Loucy (cell line): ENCODE measurements at regions not wholly inside any gene's neighbourhood (a gene's known extent, or its start where the extent isn't known, plus 50 kb on each side); places are given as distances from the start of the nearest gene placed in this dataset.

Experiments used
- H2AFZ ChIP-seq: fragments of 200-600 bp; sonication (generic); 2 replicates; pipeline ENCODE4 v1.6.0; 2016; ENCODE audit warnings: antibody characterized with exemption, mild to moderate bottlenecking, low read length, moderate library complexity
- H3F3A ChIP-seq: fragments of 200-600 bp; 2 replicates; pipeline ENCODE4 v1.6.0; 2016; ENCODE audit warnings: antibody characterized with exemption, low read depth, mild to moderate bottlenecking
- H3K27me3 ChIP-seq: fragments of 200-600 bp; sonication (generic); 2 replicates; pipeline ENCODE4 v1.6.1; 2014; ENCODE audit warnings: low read length, mild to moderate bottlenecking; ENCODE audit not compliant: insufficient read depth, poor library complexity, severe bottlenecking
- H3K36me3 ChIP-seq: fragments of 200-600 bp; sonication (generic); 2 replicates; pipeline ENCODE4 v1.6.1; 2016; ENCODE audit warnings: low read length; ENCODE audit not compliant: insufficient read depth
- H3K4me1 ChIP-seq: fragments of 200-600 bp; sonication (generic); 2 replicates; pipeline ENCODE4 v1.5.1; 2014; ENCODE audit warnings: low read length, mild to moderate bottlenecking; ENCODE audit not compliant: insufficient read depth, poor library complexity, severe bottlenecking
- H3K4me2 ChIP-seq: fragments of 200-600 bp; sonication (generic); 2 replicates; pipeline ENCODE4 v1.6.0; 2014; ENCODE audit warnings: antibody characterized with exemption, low read length, low read depth, mild to moderate bottlenecking; ENCODE audit not compliant: poor library complexity, severe bottlenecking
- H3K4me3 ChIP-seq: fragments of 200-600 bp; sonication (generic); 2 replicates; pipeline ENCODE4 v1.5.1; 2014; ENCODE audit warnings: low read length, mild to moderate bottlenecking, mixed read lengths; ENCODE audit not compliant: poor library complexity, severe bottlenecking
- H3K79me2 ChIP-seq: fragments of 200-600 bp; sonication (generic); 2 replicates; pipeline ENCODE4 v1.6.1; 2014; ENCODE audit warnings: low read length; ENCODE audit not compliant: insufficient read depth
- H3K9ac ChIP-seq: fragments of 200-600 bp; sonication (generic); 2 replicates; pipeline ENCODE4 v1.6.0; 2014; ENCODE audit warnings: mild to moderate bottlenecking, low read depth, low read length, moderate library complexity; ENCODE audit not compliant: poor library complexity, severe bottlenecking
- H3K9me2 ChIP-seq: fragments of 200-600 bp; sonication (generic); replicated peaks from 2 replicates; pipeline ENCODE4 v1.6.1; 2016; ENCODE audit warnings: low read depth, low read length, mixed read lengths
- H3K9me3 ChIP-seq: fragments of 200-600 bp; sonication (generic); 2 replicates; pipeline ENCODE4 v1.6.1; 2014; ENCODE audit warnings: mild to moderate bottlenecking, antibody characterized with exemption, low read length, low read depth; ENCODE audit not compliant: insufficient read depth
- H4K20me1 ChIP-seq: fragments of 200-600 bp; sonication (generic); 2 replicates; pipeline ENCODE4 v1.6.0; 2014; ENCODE audit warnings: antibody characterized with exemption, low read length, mild to moderate bottlenecking; ENCODE audit not compliant: insufficient read depth, poor library complexity, severe bottlenecking
- EZH2phosphoT487 ChIP-seq: fragments of 200-600 bp; IDR thresholded peaks from 2 replicates; pipeline ENCODE4 v1.6.1; 2018; ENCODE audit warnings: antibody characterized with exemption, mild to moderate bottlenecking, moderate library complexity, borderline replicate concordance
- TF ChIP-seq, protein P1 (sequence below): fragments of 200-600 bp; sonication (generic); conservative IDR thresholded peaks from 2 replicates; pipeline ENCODE4 v1.5.1; 2014; ENCODE audit warnings: mild to moderate bottlenecking, antibody characterized with exemption, low read length

- Histone ChIP-seq H3K4me3 (no peak overlapping the region), H3K9me2 (no peaks in the 10 kb centered on the region), H3K27me3 (no peaks in the 10 kb centered on the region), H3K4me2 (no peak overlapping the region), H2AFZ (no peak overlapping the region), H4K20me1 (no peaks in the 10 kb centered on the region), H3K9me3 (peaks cover 8% of the 10 kb centered on the region; the same call in 1 of the 2 replicates), H3K36me3 (no peaks in the 10 kb centered on the region), H3K4me1 (no peaks in the 10 kb centered on the region), H3F3A (no peaks in the 10 kb centered on the region), H3K79me2 (no peaks in the 10 kb centered on the region), H3K9ac (no peak overlapping the region)
- TF ChIP-seq, protein P1, sequence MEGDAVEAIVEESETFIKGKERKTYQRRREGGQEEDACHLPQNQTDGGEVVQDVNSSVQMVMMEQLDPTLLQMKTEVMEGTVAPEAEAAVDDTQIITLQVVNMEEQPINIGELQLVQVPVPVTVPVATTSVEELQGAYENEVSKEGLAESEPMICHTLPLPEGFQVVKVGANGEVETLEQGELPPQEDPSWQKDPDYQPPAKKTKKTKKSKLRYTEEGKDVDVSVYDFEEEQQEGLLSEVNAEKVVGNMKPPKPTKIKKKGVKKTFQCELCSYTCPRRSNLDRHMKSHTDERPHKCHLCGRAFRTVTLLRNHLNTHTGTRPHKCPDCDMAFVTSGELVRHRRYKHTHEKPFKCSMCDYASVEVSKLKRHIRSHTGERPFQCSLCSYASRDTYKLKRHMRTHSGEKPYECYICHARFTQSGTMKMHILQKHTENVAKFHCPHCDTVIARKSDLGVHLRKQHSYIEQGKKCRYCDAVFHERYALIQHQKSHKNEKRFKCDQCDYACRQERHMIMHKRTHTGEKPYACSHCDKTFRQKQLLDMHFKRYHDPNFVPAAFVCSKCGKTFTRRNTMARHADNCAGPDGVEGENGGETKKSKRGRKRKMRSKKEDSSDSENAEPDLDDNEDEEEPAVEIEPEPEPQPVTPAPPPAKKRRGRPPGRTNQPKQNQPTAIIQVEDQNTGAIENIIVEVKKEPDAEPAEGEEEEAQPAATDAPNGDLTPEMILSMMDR = no peak
- no peak for TF ChIP-seq EZH2phosphoT487
Measured at GRCh38 chr2:239605409-239605808, 204.6 kb upstream of the HDAC4 start.

DNA sequence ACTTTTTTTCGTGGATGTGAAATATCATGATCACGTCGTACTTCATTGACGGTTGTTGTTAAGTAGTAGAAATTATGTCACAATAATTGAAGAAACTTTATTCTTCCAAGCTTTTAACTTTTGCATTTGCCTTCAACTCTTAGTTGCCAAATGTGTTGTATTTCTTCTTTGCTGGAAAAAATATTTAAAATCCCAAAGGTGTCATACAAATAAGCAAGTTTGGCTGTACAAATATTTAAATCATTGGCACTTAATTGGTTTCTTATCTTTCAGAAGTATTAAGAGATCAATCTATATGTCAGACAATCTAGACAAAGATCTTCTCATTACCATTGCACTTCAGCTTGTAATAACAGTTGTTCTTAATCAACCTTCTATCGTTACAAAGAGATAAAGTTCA is 204.0 kb upstream of the HDAC4 start:
- no peaks in the 10 kb centered on the region for H3K36me3 ChIP-seq
- H4K20me1 ChIP-seq = no peaks in the 10 kb centered on the region
- no peaks in the 10 kb centered on the region for H3K27me3 ChIP-seq
- H3K9ac ChIP-seq = no peak overlapping the region
- H2AFZ ChIP-seq = no peak overlapping the region
- no peak overlapping the region for H3K4me3 ChIP-seq
- no peaks in the 10 kb centered on the region for H3K4me1 ChIP-seq
- no peaks in the 10 kb centered on the region for H3K9me2 ChIP-seq
- H3K9me3 ChIP-seq = peaks cover 8% of the 10 kb centered on the region; the same call in 1 of the 2 replicates
- no peak for TF ChIP-seq EZH2phosphoT487
- TF ChIP-seq, protein P1 = no peak
- no peaks in the 10 kb centered on the region for H3K79me2 ChIP-seq
- no peak overlapping the region for H3K4me2 ChIP-seq
- no peaks in the 10 kb centered on the region for H3F3A ChIP-seq

DNA sequence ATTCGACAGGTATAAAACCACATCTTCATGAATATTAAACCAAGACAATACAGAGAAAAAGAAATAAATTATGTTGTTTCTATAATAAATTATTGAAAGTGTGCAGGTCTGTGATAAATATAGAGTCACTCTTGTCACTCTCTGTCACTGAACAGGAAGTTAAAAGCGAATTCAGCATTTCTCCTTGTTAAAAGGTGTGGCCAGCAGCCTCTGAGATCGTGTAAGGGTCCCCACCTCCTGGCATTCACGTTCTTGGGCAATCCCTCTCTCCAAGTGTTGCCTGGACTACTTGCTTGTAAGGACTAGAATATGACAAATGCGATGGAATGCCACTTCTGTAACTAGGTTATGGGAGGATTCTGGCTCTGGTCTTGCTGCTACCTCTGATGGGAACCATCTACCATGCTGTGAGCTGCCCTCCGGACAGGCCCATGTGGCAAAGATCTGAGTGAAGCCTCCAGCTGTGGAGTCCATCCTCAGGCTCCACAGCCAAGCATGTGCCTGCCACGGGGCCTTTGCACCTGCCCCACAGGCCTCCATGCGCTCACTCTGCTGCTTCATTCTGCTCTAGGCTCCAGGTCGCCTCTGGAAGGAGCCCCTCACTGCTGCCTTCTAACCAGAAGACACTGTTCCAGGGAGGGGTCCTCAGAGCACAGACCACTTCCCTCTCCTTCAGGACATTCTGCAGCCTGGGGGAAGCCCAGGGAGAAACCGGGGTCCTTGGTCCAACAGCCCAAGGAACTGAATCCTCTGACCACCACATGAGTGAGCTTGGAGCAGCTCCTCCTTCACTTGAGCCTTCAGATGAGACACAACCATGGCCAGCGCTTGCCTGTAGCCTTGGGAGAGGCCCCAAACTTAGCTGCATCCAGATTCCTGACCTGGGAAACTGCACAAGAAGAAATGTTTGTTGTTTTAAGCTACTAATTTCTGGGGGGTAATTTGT is 202.9 kb upstream of the HDAC4 start:
- TF ChIP-seq EZH2phosphoT487 = no peak
- TF ChIP-seq, protein P1 = no peak

More for the DNA sequence above, 202.9 kb upstream of the HDAC4 start:
- no peak overlapping the region for H3K4me2 ChIP-seq
- peaks cover 8% of the 10 kb centered on the region; the same call in 1 of the 2 replicates for H3K9me3 ChIP-seq
- no peaks in the 10 kb centered on the region for H4K20me1 ChIP-seq
- H3K27me3 ChIP-seq = no peaks in the 10 kb centered on the region
- H2AFZ ChIP-seq = no peak overlapping the region
- H3K79me2 ChIP-seq = no peaks in the 10 kb centered on the region
- no peak overlapping the region for H3K4me3 ChIP-seq
- no peaks in the 10 kb centered on the region for H3K36me3 ChIP-seq
- H3K9me2 ChIP-seq = no peaks in the 10 kb centered on the region
- no peak overlapping the region for H3K9ac ChIP-seq
- H3K4me1 ChIP-seq = no peaks in the 10 kb centered on the region
- H3F3A ChIP-seq = no peaks in the 10 kb centered on the region
